OCI-LY3 (cell line): ENCODE measurements at regions not wholly inside any gene's neighbourhood (a gene's known extent, or its start where the extent isn't known, plus 50 kb on each side); places are given as distances from the start of the nearest gene placed in this dataset.

Experiments used
- H2AFZ ChIP-seq: fragments of 200-600, 300-600 bp; shearing (Covaris generic); 2 replicates; pipeline ENCODE4 v1.6.0; 2014; ENCODE audit warnings: antibody characterized with exemption, low read depth, low read length
- H3K27ac ChIP-seq: fragments of 200-600, 300-600 bp; sonication (generic); 2 replicates; pipeline ENCODE4 v1.5.1; 2014; ENCODE audit warnings: mild to moderate bottlenecking, low read length, moderate library complexity, mixed read lengths
- H3K27me3 ChIP-seq: fragments of 200-600, 300-600 bp; sonication (generic); 2 replicates; pipeline ENCODE4 v1.6.1; 2014; ENCODE audit warnings: low read depth, low read length, mixed read lengths
- H3K36me3 ChIP-seq: fragments of 200-600, 300-600 bp; sonication (generic); replicated peaks from 2 replicates; pipeline ENCODE3; 2014; ENCODE audit warnings: low read depth, low read length, mixed read lengths
- H3K4me1 ChIP-seq: fragments of 300-600, 200-600 bp; sonication (generic); 2 replicates; pipeline ENCODE4 v1.6.1; 2014; ENCODE audit warnings: low read length, mixed read lengths
- H3K4me2 ChIP-seq: fragments of 200-600, 300-600 bp; sonication (generic); 2 replicates; pipeline ENCODE4 v1.6.1; 2014; ENCODE audit warnings: low read length, mixed read lengths
- H3K4me3 ChIP-seq: fragments of 300-600, 200-600 bp; sonication (generic); 2 replicates; pipeline ENCODE4 v1.5.1; 2014; ENCODE audit warnings: antibody characterized with exemption, mild to moderate bottlenecking, low read length, moderate library complexity
- H3K79me2 ChIP-seq: fragments of 300-600, 200-600 bp; shearing (Covaris generic); 2 replicates; pipeline ENCODE4 v1.6.1; 2014; ENCODE audit warnings: mild to moderate bottlenecking, low read length, mixed read lengths
- H3K9ac ChIP-seq: fragments of 300-600, 200-600 bp; shearing (Covaris generic); 2 replicates; pipeline ENCODE4 v1.6.0; 2014; ENCODE audit warnings: mild to moderate bottlenecking, low read length, moderate library complexity
- H3K9me3 ChIP-seq: fragments of 200-600, 300-600 bp; shearing (Covaris generic); 2 replicates; pipeline ENCODE4 v1.6.1; 2014; ENCODE audit warnings: low read length, mixed read lengths; ENCODE audit not compliant: insufficient read depth
- H4K20me1 ChIP-seq: fragments of 200-600, 300-600 bp; sonication (generic); 2 replicates; pipeline ENCODE4 v1.6.1; 2016; ENCODE audit warnings: low read length, mixed read lengths; ENCODE audit not compliant: insufficient read depth
- CTCF ChIP-seq: fragments of 200-600, 300-600 bp; sonication (generic); IDR thresholded peaks from 2 replicates; pipeline ENCODE4 v1.5.1; 2014; ENCODE audit warnings: antibody characterized with exemption, low read length, low read depth
- EZH2phosphoT487 ChIP-seq: fragments of 200-600 bp; shearing (Covaris generic); IDR thresholded peaks from 2 replicates; pipeline ENCODE4 v1.6.1; 2018; ENCODE audit warnings: antibody characterized with exemption, mixed run types, low read depth

- Histone ChIP-seq H3K36me3 (no peaks in the 10 kb centered on the region), H4K20me1 (no peaks in the 10 kb centered on the region), H3K79me2 (no peaks in the 10 kb centered on the region), H3K4me1 (peaks cover 45% of the 10 kb centered on the region), H3K27me3 (no peaks in the 10 kb centered on the region), H2AFZ (peak overlapping the region; percentile 87), H3K4me2 (peak overlapping the region; percentile 54), H3K27ac (no peak overlapping the region), H3K9ac (no peak overlapping the region; the same call in 1 of the 2 replicates), H3K4me3 (peak overlapping the region; percentile 17; the same call in 1 of the 2 replicates), H3K9me3 (no peaks in the 10 kb centered on the region)
- TF ChIP-seq EZH2phosphoT487 (no peak), CTCF (no peak)
Observed at GRCh38 chr12:96143827-96144565, 50.2 kb upstream of the ELK3 start.
